ENCODE measurements at regions not wholly inside any gene's neighbourhood (a gene's known extent, or its start where the extent isn't known, plus 50 kb on each side); places are given as distances from the start of the nearest gene placed in this dataset.
"Not testable (repeated sequence)": the region's sequence is repeated elsewhere in the genome, so short reads cannot be mapped to it uniquely, and the experiment has no call there.

GRCh38 chrX:34325460-34325859 is 193.3 kb upstream of the FAM47A start:
- ChIA-PET POLR2A (no interaction called here), CTCF (ENCODE audit: unreplicated experiment) (no interaction called here)
- Histone ChIP-seq H3K4me1 (ENCODE audit: insufficient read depth, low read length, poor library complexity, severe bottlenecking) (no peaks in the 10 kb centered on the region), H3K9me2 (ENCODE audit: insufficient read depth, low read length) (no peaks in the 10 kb centered on the region), H3K4me2 (ENCODE audit: low read length) (no peak overlapping the region), H3K9me3 (ENCODE audit: low read length) (no peaks in the 10 kb centered on the region), H3K27ac (ENCODE audit: low read depth, low read length, poor library complexity, severe bottlenecking) (no peak overlapping the region), H3K36me3 (ENCODE audit: insufficient read depth, low read length) (no peaks in the 10 kb centered on the region), H2AFZ (ENCODE audit: low read length) (no peak overlapping the region), H3K4me3 (ENCODE audit: low read depth, low read length, poor library complexity, severe bottlenecking) (no peak overlapping the region), H3K79me2 (ENCODE audit: insufficient read depth, low read depth, low read length) (no peaks in the 10 kb centered on the region), H4K20me1 (ENCODE audit: insufficient read depth, low read length) (no peaks in the 10 kb centered on the region)
- DNase-seq (ENCODE audit: low spot score) = no peak
- intact Hi-C loops (cut with micrococcal nuclease; ENCODE audit: unreplicated experiment) = no loop called here
- no TSS peak for BruUV-seq (replicated peaks)
- no peak for TF ChIP-seq EZH2phosphoT487 (IDR thresholded peaks at IDR 0.05; ENCODE audit: borderline replicate concordance, low read depth, low read length)
- TF ChIP-seq CTCF (conservative IDR thresholded peaks at IDR 0.05; ENCODE audit: low read length) = no peak

GRCh38 chrX:34320424-34320823 is 188.3 kb upstream of the FAM47A start:
- H3K36me3 ChIP-seq (ENCODE audit: insufficient read depth, low read length); CTCF ChIA-PET (ENCODE audit: unreplicated experiment); H3K27ac ChIP-seq (ENCODE audit: low read depth, low read length, poor library complexity, severe bottlenecking); H2AFZ ChIP-seq (ENCODE audit: low read length); H3K4me2 ChIP-seq (ENCODE audit: low read length); H3K79me2 ChIP-seq (ENCODE audit: insufficient read depth, low read depth, low read length); intact Hi-C loops (cut with micrococcal nuclease; ENCODE audit: unreplicated experiment); H3K4me3 ChIP-seq (ENCODE audit: low read depth, low read length, poor library complexity, severe bottlenecking); DNase-seq (ENCODE audit: low spot score); H3K4me1 ChIP-seq (ENCODE audit: insufficient read depth, low read length, poor library complexity, severe bottlenecking); H4K20me1 ChIP-seq (ENCODE audit: insufficient read depth, low read length); POLR2A ChIA-PET; BruUV-seq (replicated peaks); H3K9me3 ChIP-seq (ENCODE audit: low read length); H3K9me2 ChIP-seq (ENCODE audit: insufficient read depth, low read length): not testable (repeated sequence)

GRCh38 chrX:34300871-34301270 is 168.8 kb upstream of the FAM47A start:
- Histone ChIP-seq H3K4me3 (ENCODE audit: low read depth, low read length, poor library complexity, severe bottlenecking) (no peak overlapping the region), H3K36me3 (ENCODE audit: insufficient read depth, low read length) (no peaks in the 10 kb centered on the region), H3K9me2 (ENCODE audit: insufficient read depth, low read length) (no peaks in the 10 kb centered on the region), H2AFZ (ENCODE audit: low read length) (no peak overlapping the region), H3K4me2 (ENCODE audit: low read length) (no peak overlapping the region), H4K20me1 (ENCODE audit: insufficient read depth, low read length) (no peaks in the 10 kb centered on the region), H3K4me1 (ENCODE audit: insufficient read depth, low read length, poor library complexity, severe bottlenecking) (no peaks in the 10 kb centered on the region), H3K27ac (ENCODE audit: low read depth, low read length, poor library complexity, severe bottlenecking) (no peak overlapping the region), H3K9me3 (ENCODE audit: low read length) (no peaks in the 10 kb centered on the region), H3K79me2 (ENCODE audit: insufficient read depth, low read depth, low read length) (no peaks in the 10 kb centered on the region)
- POLR2A ChIA-PET = no interaction called here
- intact Hi-C loops (cut with micrococcal nuclease; ENCODE audit: unreplicated experiment) = loop anchor here (2.0 to 5.0 kb wide), 2 partner anchors 866 to 1769 kb away; no protein-coding TSS in a partner anchor
- CTCF ChIA-PET (ENCODE audit: unreplicated experiment) = no interaction called here
- BruUV-seq (replicated peaks) = no TSS peak
- DNase-seq (ENCODE audit: low spot score) = peak; percentile 47
- no peak for TF ChIP-seq EZH2phosphoT487 (IDR thresholded peaks at IDR 0.05; ENCODE audit: borderline replicate concordance, low read depth, low read length)
- TF ChIP-seq CTCF (conservative IDR thresholded peaks at IDR 0.05; ENCODE audit: low read length) = peak; percentile 75

Data from OCI-LY7 (cell line).